Cerebellar cortex (tissue), 1 donor: ENCODE measurements at regions not wholly inside any gene's neighbourhood (a gene's known extent, or its start where the extent isn't known, plus 50 kb on each side); places are given as distances from the start of the nearest gene placed in this dataset.
"Not testable (repeated sequence)": the region's sequence is repeated elsewhere in the genome, so short reads cannot be mapped to it uniquely, and the experiment has no call there.

Source experiments
- DNase-seq: peaks from one replicate; pipeline ENCODE4 v3.0.0-alpha.2; 2015; ENCODE audit warnings: low spot score

GRCh38 chr3:110685630-110686029, 386.0 kb upstream of the NECTIN3 start:
- no peak for DNase-seq

DNA sequence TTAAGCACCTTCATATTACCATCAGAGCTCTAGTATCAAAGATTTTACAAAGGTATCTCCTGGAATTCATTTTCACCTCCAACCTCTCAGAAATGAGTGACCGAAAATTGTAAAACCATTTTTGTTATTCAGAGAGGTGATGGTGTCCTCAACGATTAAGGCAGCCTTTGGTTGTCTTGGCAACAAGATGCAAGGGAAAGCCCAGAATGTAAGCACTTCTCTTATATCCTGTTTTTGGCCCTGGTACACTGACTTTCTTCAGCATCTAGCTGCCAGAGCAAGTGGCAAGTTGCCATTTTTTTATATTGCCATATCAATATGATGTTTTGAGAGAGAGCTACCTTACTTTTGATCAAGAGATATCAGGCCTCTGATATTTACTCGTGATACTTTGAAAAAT, 384.9 kb upstream of the NECTIN3 start:
- DNase-seq = no peak

GRCh38 chr3:110687138-110687537, 384.5 kb upstream of the NECTIN3 start:
- no peak for DNase-seq

DNA sequence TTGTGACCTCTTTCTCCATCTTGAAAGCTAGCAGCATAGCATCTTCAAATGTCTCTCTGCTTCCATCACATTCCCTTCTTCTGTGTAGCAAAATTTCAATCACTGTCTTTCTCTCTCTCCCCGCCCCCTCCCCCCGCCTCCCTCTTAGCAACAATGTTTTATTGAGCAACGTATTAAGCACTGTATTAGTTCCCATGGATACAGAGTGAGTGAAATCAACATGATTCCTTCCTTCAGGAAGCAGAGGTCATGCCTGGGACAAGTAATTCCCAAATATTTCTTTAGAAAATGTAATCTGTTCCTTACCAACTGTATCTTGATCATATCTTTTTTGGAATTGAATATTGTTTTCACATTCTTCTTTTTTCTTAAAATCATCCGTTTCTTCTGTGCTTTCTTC, 373.7 kb upstream of the NECTIN3 start:
- no peak for DNase-seq

- not testable (repeated sequence) for DNase-seq
These were observed 367.3 kb upstream of the NECTIN3 start for GRCh38 chr3:110704332-110704731.

GRCh38 chr3:110708156-110708555, 363.5 kb upstream of the NECTIN3 start:
- no peak for DNase-seq

- no peak for DNase-seq
These were observed 361.5 kb upstream of the NECTIN3 start for GRCh38 chr3:110710156-110710555.

DNA sequence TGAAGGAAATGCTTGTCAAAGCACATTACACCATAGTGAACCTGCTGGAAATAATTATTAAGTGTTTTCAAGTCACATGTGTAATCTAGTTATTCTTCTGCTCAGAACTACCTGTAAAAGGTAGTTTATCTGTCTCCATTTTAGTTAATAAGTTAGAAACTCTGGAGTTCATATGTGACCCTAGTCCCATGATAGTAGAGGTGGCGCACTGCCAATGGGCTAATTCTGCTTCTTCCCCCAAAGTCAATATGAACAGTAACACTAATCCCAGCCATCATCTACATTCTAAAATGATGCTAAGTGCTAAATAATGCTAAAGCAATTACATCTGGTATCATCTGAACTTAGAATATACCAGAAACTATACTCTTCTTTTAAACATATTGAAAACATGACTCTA, 361.0 kb upstream of the NECTIN3 start:
- DNase-seq = no peak

- DNase-seq = no peak
These were observed 360.3 kb upstream of the NECTIN3 start for GRCh38 chr3:110711130-110711832.

DNA sequence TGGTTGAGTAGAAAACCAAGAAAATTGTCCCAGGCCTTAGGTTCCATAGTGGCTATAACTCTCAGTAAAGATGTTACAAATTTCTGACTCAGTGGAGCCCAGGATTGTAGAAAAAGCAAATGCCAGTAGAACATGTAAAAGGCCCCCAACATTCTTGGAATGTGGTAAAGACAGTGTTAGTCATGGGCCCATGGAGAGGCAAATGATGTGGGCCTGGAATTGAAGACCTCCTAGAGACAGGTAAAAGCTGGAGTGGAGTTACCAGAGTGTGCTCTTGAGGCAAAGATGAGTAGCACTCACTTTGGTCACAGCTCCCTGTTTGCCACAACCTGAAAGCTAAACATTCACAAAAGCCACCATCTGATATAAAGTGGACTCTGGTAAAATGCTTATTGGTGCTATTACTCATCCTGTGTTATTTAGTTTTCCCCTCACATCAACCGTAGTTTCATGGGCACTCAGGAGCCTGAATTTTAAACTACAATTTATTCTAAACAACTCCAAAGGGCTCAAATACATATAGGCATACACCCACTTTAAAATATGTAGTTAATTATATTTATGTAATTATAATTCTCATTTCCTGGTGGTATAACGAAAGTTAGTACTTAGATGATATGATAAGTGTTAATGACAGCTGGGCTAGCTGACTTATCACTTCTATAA, 359.6 kb upstream of the NECTIN3 start:
- no peak for DNase-seq

GRCh38 chr3:110727056-110727455, 344.6 kb upstream of the NECTIN3 start:
- no peak for DNase-seq

DNA sequence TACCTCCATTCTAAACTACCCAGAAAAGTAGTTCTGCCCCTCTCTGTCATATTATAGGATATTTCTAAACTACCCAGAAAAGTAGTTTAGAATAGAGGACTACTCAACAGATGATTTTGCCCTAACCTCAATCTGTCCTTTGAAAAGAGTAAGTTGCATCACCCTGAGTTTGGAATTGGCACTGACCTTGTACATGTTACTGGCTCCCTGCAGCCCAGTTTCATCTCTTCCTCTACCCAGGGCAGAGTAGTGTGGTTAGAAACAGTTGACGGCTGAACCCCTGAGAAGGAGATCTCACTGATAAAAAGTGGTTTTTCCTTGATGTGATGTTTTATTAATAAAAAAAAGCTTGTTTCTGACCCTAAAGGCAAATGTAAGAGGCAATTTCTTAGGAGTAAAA, 340.5 kb upstream of the NECTIN3 start:
- DNase-seq = no peak

DNA sequence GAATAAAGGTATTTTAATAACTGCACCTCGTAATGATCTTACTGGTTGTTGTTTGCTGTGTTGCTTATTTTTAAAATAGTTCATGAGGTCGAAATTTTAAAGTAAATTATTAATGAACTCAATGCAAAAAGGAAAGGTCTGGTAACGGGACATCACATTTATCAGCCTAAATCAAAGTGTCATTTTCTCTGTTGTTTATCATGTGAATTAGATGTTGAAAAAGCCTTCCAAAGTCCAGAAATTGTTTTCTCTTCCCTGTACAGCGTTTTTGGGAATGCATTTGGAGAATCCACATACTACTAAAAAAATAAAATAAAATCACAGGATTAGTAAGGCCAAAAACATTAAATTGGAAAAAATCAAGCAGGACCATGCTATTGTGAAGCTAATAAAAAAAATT, 339.2 kb upstream of the NECTIN3 start:
- no peak for DNase-seq

DNA sequence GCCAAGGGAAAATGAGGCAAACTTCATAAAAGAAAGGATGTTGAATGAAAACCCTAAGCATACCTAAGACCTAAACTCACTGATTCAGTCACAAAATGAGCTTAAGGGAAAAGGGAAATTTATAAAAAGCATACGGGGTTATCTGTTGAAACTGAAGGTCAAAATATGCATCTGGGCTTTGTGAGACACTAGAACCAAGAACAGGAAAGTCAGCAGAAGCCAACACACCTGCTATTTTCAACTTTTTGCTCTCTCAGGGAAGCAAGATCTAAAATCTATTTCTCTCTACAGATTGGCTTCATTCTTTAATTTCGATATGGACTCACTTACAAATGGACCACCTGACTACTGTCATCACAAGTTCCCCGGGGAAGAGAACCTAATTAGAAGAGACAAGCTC, 338.6 kb upstream of the NECTIN3 start:
- DNase-seq = no peak

DNA sequence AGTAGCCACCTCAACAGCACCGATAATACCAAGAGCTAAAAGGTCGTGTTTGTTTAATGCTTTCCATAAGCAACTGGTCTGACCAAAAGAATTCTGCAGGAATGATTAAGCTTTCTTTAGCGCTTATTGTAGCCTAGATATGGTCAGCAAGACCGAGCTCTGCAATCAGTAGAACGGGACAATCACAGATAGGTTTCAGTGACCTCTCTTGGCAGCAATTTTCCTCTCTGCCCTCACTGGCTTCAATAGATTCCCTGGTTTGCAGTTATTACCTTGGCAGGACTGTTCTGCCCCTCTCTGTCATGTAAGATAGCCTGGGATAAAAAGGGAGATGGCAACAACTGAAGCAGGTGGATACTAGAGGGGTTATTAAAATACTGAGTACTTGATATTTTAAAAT, 337.1 kb upstream of the NECTIN3 start:
- DNase-seq = no peak

- DNase-seq = no peak
These were observed 335.3 kb upstream of the NECTIN3 start for GRCh38 chr3:110736332-110736731.

GRCh38 chr3:110738531-110738930, 333.1 kb upstream of the NECTIN3 start:
- no peak for DNase-seq

GRCh38 chr3:110741891-110742290, 329.7 kb upstream of the NECTIN3 start:
- DNase-seq = no peak

DNA sequence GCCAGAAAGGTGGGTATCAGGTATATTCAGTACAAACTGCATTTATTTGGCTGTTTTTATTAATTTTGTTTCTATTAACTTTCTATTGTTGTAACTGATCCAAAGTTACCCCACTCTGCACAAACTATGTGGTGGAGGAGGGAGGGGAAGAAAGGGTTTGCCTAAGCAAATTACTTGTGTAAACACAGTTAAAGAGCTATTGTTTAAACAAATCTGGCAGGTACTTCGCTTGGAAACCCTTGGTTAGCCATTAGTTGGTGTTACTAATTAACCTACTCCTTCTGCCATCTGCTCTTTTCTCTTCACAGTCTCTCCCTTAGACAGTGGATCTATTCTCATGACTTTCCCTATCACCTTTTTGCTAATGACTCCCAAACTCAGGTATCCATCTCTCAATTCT, 328.4 kb upstream of the NECTIN3 start:
- DNase-seq = no peak

- DNase-seq = no peak
These were observed 327.6 kb upstream of the NECTIN3 start for GRCh38 chr3:110743984-110744383.

- no peak for DNase-seq
These were observed 326.9 kb upstream of the NECTIN3 start for GRCh38 chr3:110744723-110745122.

DNA sequence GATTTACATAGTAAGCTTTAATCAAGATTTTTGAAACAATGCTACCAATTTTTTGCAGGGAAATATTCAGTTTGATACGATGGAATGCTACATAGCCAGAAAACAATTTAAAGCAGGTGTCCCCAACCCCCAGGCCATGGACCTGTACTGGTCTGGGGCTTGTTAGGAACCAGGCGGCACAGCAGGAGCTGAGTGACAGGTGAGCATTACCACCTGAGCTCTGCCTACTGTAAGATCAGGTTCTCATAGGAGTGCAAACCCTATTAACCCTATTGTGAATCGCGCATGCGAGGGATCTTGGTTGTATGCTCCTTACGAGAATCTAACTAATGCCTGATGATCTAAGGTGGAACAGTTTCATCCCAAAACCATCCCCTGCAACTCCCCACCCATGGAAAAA, 322.6 kb upstream of the NECTIN3 start:
- no peak for DNase-seq

DNA sequence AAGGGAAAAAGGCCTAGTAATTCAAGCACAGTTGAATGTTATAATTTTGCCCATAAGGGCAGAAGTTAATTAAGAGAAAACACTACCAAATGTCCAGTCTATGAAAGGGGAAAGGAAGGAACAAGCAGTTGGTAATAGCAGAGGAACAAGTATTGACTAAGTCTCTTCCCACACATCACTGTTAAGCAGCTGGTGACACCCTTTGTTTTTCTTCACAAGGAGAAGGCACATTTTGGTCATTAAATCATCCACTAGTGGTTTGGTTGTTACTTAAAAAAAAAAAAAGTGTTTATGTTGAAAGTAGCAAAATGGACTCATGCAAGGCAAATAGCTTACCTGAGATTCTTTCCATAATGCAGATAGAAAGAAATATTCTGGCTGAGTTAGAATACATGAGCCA, 321.4 kb upstream of the NECTIN3 start:
- no peak for DNase-seq

DNA sequence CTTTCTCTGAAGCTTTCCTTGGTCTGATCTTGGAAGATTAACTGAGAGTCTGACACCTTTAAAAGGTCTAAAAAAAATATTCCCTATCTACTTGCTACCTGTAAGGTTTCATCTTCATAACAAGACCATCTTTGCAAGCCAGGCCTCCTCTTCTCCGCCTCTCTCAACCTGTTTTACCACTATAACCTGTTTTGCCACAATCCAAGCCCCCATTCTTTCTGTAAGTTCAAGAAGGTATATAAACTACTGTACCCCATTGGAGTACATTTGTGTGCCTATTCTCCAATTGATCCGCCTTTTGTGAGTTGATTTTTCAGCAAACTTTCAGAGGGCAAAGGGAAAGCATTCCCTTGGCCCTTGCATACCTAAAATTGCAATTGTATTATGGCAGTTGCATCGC, 319.3 kb upstream of the NECTIN3 start:
- no peak for DNase-seq
